ENCODE measurements at regions not wholly inside any gene's neighbourhood (a gene's known extent, or its start where the extent isn't known, plus 50 kb on each side); places are given as distances from the start of the nearest gene placed in this dataset.

DNA sequence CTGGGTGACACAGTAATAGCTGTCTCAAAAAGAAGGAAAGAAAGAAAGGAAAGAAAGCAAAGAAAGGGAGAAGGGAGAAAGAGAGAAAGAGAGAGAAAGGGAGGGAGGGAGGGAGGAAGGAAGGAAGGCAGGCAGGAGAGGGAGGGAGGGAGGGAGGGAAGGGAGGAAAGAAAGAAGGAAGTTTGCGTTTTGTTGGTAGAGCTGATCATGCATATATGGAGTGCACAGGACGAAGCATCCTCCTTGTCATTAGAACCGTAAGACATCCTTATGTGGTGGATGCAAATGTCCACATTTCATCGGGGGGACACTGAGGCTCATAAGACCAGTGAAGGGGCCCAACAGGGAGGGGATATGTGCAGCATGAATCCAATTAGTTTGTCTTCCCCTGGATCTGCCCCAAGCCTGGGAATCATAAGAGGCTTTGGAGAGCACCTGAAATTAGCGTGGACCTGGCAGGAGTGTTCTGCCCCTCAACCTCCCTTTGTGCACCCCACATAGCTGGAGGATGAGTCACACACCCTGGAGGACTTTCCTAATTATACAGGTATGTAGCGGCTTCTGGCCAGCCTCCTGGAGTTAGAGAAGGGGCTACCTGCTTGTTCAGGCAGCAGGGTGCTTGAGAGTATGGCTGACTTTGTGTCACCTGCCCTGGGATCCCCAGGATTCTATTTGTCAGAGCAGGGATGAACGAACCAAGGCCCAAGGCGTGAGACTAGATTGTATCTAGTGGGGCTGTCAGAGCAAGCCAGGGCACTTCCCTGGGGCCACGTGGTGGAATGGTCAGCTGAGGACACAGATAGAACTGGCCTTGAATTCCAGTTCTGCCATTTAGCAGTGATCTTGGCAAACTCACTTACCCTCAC is 119.7 kb upstream of the CD82 start:
- TF ChIP-seq, protein P1, sequence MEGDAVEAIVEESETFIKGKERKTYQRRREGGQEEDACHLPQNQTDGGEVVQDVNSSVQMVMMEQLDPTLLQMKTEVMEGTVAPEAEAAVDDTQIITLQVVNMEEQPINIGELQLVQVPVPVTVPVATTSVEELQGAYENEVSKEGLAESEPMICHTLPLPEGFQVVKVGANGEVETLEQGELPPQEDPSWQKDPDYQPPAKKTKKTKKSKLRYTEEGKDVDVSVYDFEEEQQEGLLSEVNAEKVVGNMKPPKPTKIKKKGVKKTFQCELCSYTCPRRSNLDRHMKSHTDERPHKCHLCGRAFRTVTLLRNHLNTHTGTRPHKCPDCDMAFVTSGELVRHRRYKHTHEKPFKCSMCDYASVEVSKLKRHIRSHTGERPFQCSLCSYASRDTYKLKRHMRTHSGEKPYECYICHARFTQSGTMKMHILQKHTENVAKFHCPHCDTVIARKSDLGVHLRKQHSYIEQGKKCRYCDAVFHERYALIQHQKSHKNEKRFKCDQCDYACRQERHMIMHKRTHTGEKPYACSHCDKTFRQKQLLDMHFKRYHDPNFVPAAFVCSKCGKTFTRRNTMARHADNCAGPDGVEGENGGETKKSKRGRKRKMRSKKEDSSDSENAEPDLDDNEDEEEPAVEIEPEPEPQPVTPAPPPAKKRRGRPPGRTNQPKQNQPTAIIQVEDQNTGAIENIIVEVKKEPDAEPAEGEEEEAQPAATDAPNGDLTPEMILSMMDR (IDR thresholded peaks at IDR 0.05) = no peak
- TF ChIP-seq POLR2A (IDR thresholded peaks at IDR 0.05) = no peak
- intact Hi-C loops (cut with DNase I) = no loop called here
- H3K27me3 ChIP-seq = no peaks in the 10 kb centered on the region
- H3K36me3 ChIP-seq (replicated peaks in 1 of 2; ENCODE audit: insufficient read depth in 1 of 2, low read depth in 2 of 2) = no peaks in the 10 kb centered on the region
- no peaks in the 10 kb centered on the region for H3K9me3 ChIP-seq
- H3K4me1 ChIP-seq = no peaks in the 10 kb centered on the region
- H3K4me3 ChIP-seq = no peak overlapping the region
- WGBS, 2 donors = 29 to 33% methylated on average over 6 to 9 of the region's 9 CpGs
- no peak overlapping the region for H3K27ac ChIP-seq
- ATAC-seq (no peak), DNase-seq (no peak)

DNA sequence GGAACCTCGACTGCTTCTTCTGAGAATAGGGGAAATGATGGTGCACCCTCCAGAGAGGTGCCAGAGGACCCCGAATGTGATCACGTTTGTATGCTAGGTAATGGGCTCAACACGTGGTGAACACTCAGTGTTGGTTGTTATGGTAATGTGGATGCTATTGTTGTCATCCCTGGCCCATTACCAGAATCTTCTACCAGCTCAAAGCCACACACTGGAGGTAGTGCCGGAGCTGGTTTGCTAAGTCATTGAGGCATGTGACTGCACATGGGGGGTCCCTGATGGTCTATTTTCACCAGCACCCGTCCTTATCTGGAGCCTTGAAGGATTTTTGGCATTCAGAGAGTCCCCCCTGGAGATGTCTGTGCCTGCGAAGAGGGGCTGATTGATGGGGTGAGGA is 119.1 kb upstream of the CD82 start:
- 37 to 53% methylated on average over 4 to 7 of the region's 7 CpGs for WGBS, 2 donors
- Histone ChIP-seq H3K4me1 (no peaks in the 10 kb centered on the region), H3K36me3 (replicated peaks in 1 of 2; ENCODE audit: insufficient read depth in 1 of 2, low read depth in 2 of 2) (no peaks in the 10 kb centered on the region), H3K27ac (no peak overlapping the region), H3K4me3 (no peak overlapping the region), H3K27me3 (no peaks in the 10 kb centered on the region), H3K9me3 (no peaks in the 10 kb centered on the region)
- DNase-seq (no peak), ATAC-seq (no peak)
- no peak for TF ChIP-seq POLR2A (IDR thresholded peaks at IDR 0.05)
- TF ChIP-seq, protein P1 (IDR thresholded peaks at IDR 0.05) = no peak
- intact Hi-C loops (cut with DNase I) = no loop called here

DNA sequence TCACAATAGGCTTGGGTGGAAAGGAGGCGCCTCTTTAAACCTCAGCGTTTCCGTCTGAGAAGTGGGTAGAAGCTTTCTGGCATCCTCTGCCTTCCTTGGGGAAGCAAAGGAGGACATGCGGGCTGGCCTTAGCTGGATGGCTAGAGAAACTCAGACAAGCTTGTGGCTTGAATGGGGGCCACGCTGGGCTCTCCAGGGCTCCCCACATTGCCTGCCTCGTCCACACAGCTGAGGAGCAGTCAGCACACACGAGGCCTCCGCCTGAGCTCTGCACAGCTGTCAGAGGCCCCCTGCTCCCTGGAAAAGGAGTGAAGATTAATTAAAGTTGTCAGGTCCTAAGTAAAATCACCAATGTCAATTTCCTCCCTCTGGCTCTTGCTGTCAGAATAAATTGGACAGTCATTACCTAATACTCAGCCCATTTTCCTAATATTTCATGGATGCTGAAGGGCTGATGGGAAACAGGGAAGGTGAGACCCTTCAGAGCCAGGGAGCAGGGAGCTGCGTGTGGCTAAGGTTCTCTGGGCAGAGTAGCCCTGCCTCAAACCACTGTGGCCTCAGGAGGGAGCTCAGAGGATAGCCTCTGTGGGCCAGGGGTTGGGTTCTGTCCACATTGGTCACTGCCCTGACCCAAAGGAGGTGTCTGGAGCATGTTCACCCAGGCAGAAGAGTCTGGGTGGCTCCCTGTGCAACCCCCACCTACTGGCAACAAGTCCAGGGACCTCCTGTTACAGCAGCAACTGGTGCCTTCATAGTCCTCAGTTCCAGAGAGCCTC is 118.3 kb upstream of the CD82 start:
- DNase-seq (no peak), ATAC-seq (no peak)
- H3K36me3 ChIP-seq (replicated peaks in 1 of 2; ENCODE audit: insufficient read depth in 1 of 2, low read depth in 2 of 2) = no peaks in the 10 kb centered on the region
- TF ChIP-seq, protein P1 (IDR thresholded peaks at IDR 0.05) = no peak
- TF ChIP-seq POLR2A (IDR thresholded peaks at IDR 0.05) = no peak
- H3K27ac ChIP-seq = no peak overlapping the region
- no peaks in the 10 kb centered on the region for H3K9me3 ChIP-seq
- H3K4me3 ChIP-seq = no peak overlapping the region
- no peaks in the 10 kb centered on the region for H3K27me3 ChIP-seq
- no peaks in the 10 kb centered on the region for H3K4me1 ChIP-seq
- intact Hi-C loops (cut with DNase I) = no loop called here
- WGBS, 2 donors = 53 to 56% methylated on average over 3 to 9 of the region's 9 CpGs

DNA sequence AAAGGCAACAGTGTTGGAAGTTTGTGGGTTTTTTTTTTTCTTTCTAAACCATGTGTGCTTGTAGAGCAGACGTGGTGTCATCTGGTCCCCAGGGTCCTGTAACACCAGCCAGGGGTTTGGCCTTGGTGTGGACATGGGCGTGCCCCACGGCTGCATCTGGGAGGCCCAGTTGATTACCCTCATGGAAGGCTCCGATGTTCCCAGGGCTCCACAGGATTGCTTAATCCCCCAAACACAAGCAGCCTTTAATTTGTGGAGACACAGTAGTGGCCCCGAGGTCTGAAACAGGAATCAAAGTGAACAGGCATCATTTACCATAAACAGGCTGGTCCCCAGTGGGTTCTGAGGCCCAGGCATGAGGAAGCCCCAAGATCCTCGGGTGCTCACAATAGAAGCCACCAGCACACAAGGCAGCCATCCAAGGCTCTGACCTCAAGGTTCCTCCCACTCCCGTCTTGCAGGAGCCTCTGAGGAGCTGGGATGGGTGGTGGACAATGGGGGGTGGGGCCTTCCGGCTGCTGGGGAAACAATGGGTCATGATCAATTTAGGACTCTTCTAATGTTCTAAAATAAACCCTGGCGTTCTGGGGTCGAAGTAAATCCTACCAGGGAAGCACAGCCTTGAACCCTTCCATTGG is 115.0 kb upstream of the CD82 start:
- Histone ChIP-seq H3K9me3 (no peaks in the 10 kb centered on the region), H3K4me3 (no peak overlapping the region), H3K27ac (no peak overlapping the region), H3K36me3 (replicated peaks in 1 of 2; ENCODE audit: insufficient read depth in 1 of 2, low read depth in 2 of 2) (no peaks in the 10 kb centered on the region), H3K27me3 (no peaks in the 10 kb centered on the region), H3K4me1 (no peaks in the 10 kb centered on the region)
- intact Hi-C loops (cut with DNase I) = no loop called here
- WGBS, 2 donors = 73 to 79% methylated on average over 10 of the region's 10 CpGs
- no peak for DNase-seq
- ATAC-seq = no peak
- TF ChIP-seq POLR2A (IDR thresholded peaks at IDR 0.05) = no peak
- TF ChIP-seq, protein P1 (IDR thresholded peaks at IDR 0.05) = no peak
